GM18505 (cell line): ENCODE measurements at regions not wholly inside any gene's neighbourhood (a gene's known extent, or its start where the extent isn't known, plus 50 kb on each side); places are given as distances from the start of the nearest gene placed in this dataset.
"Not testable (repeated sequence)": the region's sequence is repeated elsewhere in the genome, so short reads cannot be mapped to it uniquely, and the experiment has no call there.

Source experiments
- ATAC-seq: cut with Tn5 transposase; IDR thresholded peaks from one replicate; pipeline ENCODE4 v1.9.1; 2021; ENCODE audit not compliant: unreplicated experiment
- POLR2A ChIP-seq: IDR thresholded peaks from 4 replicates; pipeline ENCODE4 v1.6.1; 2011; ENCODE audit warnings: borderline replicate concordance; ENCODE audit not compliant: insufficient read depth, insufficient read length; ENCODE audit errors: extremely low read depth

DNA sequence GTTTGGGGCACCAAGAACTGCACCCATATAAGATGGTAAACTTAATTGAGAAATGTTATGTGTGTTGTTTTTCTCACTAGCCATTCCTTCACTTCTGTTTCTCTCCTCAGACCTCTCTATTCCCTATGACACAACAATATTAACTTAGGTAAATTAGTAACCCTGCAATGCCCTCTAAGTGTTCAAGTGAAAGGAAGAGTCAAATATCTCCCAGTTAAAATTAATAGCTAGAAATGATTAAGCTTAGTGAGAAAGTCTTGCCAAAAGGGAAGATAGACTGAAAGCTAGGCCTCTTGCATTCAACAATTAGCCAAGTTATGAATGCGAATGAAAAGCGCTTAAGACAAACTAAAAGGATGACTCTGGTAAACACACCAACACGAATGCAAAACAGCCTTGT, 132.9 kb upstream of the KLF8 start:
- TF ChIP-seq POLR2A, result no peak
- ATAC-seq, result no peak

DNA sequence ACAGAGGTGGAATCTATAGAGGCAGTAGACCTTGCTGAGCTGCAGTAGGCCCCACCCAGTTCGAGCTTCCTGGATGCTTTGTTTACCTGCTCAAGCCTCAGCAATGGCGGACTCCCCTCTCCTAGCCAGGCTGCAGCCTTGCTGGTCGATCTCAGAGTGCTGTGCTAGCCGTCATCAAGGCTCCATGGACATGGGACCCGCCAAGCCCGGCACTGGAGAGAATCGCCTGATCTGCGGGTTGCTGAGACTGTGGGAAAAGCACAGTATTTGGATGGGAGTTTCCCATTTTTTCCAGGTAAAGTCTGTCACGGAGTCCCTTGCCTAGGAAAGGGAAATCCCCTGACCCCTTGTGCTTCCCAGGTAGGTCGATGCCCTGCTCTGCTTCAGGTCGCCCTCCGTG, 124.8 kb upstream of the KLF8 start:
- TF ChIP-seq POLR2A, result no peak
- ATAC-seq, result no peak

DNA sequence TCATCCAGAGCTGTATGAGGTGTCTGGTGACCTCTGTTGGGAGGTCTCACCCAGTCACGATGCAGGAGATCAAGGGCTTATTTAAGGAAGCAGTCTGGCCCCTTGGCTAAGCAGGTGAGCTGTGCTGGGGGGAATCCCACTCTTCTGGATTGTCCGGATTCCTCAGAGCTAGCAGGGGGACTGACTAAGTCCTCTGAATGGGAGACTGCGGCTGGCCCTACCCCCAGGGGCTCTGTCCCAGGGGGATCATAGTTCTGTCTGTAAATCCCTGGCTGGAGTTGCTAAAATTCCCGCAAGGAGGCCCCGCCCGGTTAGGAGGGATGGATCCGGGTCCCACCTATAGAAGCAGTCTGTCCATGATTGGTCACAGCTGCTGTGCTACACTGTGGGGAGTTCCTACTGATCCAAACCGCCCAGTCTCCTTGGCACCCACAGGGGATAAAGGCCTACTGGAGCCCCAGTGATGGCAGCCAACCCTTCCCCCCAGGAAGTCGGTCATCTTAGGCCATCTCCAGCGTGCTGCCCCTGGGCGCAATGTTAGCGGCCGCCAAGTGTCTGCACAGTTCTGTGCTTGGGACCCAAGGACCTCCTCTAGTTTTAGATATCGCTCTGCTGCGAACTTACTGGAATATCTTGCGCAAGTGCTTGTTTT, 118.2 kb upstream of the KLF8 start:
- no peak for ATAC-seq
- TF ChIP-seq POLR2A, result no peak

DNA sequence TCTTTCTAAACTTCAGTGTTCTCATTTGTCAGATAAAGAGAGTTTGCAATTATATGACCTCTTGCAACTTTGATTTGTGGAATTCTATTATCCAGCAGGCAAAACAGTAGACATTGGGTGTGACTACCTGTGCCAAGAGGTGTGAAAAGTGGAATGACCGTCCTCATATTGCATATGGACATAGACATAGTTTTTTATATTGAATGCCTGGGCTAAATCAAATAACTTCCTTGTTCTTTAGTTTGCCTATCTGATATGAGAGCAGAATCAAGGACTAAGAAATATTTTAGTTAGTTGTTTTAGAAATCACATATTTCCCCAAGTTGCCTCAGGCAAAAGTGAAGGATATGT, 117.7 kb upstream of the KLF8 start:
- no peak for ATAC-seq
- TF ChIP-seq POLR2A, result no peak

DNA sequence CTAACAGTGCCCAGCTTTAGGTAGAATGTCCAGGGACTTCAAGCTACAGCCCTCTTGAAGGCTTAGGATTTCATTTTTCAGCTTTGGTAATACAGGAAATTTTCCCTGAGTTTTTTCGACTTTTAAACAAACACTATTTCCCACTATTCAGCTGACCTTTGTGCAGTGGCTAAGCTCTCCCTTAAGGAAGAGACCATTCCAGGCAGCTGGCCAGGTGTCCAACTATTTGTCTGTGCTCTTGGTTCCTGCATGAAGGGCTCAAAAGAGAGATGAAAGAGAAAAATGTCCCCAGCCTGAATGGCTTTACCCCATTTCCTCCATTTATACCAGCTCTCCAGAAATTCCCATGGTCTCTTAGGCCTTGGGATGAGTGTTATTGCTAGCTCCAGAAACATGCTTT, 111.9 kb upstream of the KLF8 start:
- ATAC-seq, result no peak
- TF ChIP-seq POLR2A, result no peak

DNA sequence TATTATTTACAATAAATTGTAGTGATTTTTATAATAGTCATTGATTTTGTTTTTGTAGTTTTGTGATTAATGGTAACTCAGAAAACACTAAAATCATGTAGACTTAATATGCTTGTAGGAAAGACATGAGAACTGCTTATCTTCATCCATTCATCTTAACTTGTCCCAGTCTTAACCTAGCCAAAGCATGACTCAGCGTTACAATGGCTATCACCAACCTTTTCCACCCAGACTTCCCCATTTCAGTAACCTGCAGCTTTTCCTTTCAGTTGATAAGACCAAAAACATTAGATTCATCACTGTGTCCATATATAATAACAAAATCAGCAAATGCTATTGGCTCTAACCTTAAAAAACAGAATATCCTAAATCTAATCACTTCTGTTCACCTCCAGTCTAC, 106.2 kb upstream of the KLF8 start:
- no peak for TF ChIP-seq POLR2A
- no peak for ATAC-seq

DNA sequence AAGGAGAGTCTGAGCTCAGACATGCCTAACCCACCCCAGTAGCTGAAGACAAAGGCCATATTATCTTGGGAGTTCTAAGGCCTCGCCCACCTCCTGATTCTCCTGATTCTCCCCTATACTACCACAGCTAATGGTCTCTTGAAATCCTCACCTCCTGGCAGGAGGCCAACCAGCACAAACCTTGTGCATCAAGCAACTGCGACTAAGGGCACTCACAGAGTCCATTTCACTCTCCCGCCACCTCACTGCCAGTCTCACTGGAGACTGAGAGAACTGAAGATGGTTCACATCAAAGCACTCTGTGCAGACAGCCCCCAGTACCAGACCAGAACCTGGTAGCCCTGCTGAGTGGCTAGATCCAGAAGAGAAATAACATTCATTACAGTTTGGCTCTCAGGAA, 102.1 kb upstream of the KLF8 start:
- no peak for TF ChIP-seq POLR2A
- ATAC-seq, result no peak

DNA sequence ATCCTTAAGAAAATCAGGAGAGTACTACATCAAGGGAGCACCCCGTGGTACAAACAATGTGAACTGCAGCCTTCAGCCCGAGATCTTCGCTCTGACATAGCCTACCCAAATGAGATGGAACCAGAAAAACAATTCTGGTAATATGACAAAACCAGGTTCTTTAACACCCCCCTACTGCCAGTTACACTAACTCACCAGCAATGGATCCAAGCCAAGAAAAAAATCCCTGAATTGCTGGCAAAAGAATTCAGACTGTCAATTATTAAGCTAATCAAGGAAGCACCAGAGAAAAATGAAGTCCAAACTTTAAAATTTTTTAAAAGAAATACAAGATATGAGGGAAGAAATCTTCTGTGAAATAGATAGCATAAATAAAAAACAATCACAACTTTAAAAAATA, 101.7 kb upstream of the KLF8 start:
- no peak for TF ChIP-seq POLR2A
- no peak for ATAC-seq

DNA sequence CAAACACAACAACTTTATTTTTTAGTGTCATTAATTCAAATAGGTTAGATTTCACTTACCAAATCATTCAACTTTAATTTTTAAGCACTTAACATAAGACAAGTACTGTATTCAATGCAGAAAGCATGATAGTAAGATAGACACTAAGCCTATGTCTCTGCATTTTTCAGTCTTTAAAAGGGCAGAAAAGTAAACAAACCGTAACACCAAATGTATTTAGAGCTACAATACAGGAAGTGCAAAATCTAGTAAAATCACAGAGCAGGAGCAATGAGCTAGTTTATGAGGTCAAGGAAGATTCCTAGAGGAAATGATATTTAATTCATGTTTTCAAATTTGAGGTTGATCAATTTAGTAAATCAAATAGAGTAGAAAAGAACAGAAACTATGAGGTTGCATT, 68.0 kb upstream of the KLF8 start:
- ATAC-seq, result not testable (repeated sequence)
